22Rv1 (cell line): ENCODE measurements at regions not wholly inside any gene's neighbourhood (a gene's known extent, or its start where the extent isn't known, plus 50 kb on each side); places are given as distances from the start of the nearest gene placed in this dataset.

Source experiments
- H3K27ac ChIP-seq: fragments of 450-650 bp; 2 replicates; pipeline ENCODE4 v1.5.1; 2017
- ZFX ChIP-seq: fragments of 450-650 bp; IDR thresholded peaks from 2 replicates; pipeline ENCODE4 v1.6.1; 2017; ENCODE audit warnings: antibody characterized with exemption, borderline replicate concordance
- TF ChIP-seq, protein P1 (sequence below): fragments of 450-650 bp; IDR thresholded peaks from 2 replicates; pipeline ENCODE4 v1.5.1; 2017; ENCODE audit warnings: mild to moderate bottlenecking

DNA sequence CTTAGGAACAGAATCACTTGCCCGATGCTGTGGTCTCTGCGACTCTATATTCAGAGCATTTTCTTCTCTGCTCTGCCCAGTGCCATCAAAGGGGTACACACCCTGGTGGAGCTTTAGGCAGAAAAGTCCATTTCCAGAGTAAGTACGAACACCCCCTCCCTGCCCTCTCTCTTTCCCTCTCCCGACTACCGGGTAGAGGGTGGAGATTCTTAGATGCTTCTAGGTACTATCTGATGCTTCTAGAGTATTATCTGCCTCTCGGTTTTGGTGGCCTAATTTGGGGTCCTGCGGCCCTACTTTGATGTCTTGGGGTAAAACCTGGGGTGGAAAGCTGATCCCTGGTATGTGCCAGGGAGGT, 245.4 kb upstream of the SOX4 start:
- H3K27ac ChIP-seq, result no peak overlapping the region
- TF ChIP-seq, protein P1, sequence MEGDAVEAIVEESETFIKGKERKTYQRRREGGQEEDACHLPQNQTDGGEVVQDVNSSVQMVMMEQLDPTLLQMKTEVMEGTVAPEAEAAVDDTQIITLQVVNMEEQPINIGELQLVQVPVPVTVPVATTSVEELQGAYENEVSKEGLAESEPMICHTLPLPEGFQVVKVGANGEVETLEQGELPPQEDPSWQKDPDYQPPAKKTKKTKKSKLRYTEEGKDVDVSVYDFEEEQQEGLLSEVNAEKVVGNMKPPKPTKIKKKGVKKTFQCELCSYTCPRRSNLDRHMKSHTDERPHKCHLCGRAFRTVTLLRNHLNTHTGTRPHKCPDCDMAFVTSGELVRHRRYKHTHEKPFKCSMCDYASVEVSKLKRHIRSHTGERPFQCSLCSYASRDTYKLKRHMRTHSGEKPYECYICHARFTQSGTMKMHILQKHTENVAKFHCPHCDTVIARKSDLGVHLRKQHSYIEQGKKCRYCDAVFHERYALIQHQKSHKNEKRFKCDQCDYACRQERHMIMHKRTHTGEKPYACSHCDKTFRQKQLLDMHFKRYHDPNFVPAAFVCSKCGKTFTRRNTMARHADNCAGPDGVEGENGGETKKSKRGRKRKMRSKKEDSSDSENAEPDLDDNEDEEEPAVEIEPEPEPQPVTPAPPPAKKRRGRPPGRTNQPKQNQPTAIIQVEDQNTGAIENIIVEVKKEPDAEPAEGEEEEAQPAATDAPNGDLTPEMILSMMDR, result no peak
- no peak for TF ChIP-seq ZFX

DNA sequence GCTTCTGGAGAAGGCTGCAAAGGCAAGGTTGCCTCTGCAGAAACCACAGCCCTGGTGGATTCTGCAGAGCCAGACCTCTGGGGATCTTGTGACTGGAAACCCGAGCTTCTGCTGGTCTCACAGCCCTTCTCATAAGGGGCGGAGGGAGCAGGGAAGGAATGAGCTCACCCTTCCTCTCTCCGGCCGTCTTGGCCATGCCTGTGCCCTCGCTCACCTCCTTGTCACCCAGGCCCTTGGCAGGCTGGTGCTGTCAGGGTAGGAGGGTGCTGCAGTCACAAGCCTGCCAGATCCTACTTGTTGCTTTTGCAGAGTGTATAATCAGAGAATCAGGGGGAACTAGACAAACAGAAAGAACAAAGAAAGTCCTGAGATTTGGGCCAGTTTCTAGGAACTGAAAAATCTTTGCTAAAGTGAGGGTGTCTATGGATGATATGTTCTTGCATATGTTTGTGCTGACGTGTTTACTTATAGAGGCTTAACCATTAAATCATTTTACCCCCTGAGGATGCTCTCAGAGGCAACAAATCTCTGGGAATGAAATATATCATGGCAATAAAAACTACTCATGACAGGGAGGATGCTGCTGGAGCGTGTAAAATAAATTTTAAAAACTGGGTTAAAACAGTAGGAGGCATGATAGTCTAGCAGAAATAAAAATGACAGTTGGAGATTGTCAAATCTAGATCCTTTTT, 244.9 kb upstream of the SOX4 start:
- no peak overlapping the region for H3K27ac ChIP-seq
- TF ChIP-seq ZFX, result no peak
- TF ChIP-seq, protein P1, result no peak

DNA sequence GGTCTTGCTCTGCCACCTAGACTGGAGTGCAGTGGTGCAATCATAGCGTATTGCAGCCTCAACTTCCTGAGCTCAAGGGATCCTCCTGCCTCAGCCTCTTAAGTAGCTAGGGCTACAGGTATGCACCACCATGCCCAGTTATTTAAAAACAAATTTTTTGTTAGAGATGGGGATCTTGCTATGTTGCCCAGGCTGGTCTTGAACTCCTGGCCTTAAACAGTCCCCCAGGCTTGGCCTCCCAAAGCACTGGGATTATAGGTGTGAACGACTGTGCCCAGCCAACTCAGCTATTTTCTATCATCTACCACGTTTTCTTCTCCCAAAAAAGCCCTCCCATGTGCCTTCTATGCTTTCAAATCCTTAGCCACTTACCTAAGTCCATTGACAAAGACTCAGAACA, 243.7 kb upstream of the SOX4 start:
- H3K27ac ChIP-seq, result no peak overlapping the region
- TF ChIP-seq ZFX, result no peak

DNA sequence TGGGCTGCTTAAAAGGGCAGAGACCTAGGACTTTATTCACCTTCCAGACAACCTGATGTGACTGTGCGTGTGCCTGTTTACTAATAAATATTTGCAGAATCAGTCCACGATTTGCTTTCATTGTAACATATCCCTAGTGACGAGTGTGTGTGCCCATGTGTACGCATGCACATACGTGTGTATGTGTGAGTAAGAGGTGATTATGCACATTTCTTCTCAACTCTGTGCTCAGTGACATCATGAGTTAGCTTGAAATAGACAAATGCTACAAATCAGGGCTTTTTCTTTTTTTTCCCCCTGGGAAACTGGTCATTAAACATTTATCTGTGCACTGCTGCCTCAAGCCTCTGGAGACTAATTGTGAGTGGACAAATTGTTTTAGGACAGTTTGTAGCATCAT, 242.6 kb upstream of the SOX4 start:
- TF ChIP-seq, protein P1, result no peak
- TF ChIP-seq ZFX, result no peak
- peak overlapping the region; percentile 14; the same call in 1 of the 2 replicates for H3K27ac ChIP-seq

DNA sequence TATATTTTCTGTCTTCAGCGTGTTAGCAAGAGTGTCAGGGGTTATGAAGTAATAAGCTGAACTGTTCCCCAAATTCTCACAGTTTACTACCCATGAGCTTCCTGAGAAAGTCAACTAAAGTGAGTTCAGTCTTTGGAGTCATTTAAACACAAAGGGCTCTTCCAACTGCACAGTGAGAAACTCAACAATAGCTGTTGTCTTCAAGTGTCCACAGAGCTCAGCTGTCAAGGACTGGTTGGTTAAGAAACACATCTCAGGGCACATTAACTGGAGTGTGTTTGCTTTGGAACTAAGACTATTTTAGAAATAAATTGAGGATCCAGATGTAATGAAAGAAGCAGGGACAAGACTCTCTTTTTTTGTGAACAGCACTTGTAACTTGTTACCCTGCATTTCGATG, 241.4 kb upstream of the SOX4 start:
- no peak for TF ChIP-seq ZFX
- TF ChIP-seq, protein P1, result no peak
- no peak overlapping the region for H3K27ac ChIP-seq

DNA sequence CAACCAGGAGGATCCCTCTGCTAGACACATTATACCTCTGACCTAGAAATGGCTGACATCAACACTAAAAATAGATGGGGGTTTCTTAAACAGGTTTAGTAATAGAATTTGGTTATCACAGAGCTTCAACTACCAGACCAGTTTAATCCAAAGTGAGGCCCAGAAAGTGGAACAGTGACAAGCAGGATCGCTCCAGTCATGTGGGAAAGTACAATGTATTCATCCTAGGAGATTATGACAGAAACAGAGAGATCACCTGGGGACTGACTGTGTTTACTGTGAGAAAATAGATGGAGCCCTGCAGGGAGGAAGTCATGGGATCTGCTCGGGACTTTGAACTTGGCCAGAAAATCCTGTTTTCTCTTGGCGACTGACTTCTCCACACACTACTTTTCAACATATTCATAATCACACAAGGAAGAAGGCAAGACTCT, 238.7 kb upstream of the SOX4 start:
- H3K27ac ChIP-seq, result no peak overlapping the region
- no peak for TF ChIP-seq ZFX
- TF ChIP-seq, protein P1, result no peak

DNA sequence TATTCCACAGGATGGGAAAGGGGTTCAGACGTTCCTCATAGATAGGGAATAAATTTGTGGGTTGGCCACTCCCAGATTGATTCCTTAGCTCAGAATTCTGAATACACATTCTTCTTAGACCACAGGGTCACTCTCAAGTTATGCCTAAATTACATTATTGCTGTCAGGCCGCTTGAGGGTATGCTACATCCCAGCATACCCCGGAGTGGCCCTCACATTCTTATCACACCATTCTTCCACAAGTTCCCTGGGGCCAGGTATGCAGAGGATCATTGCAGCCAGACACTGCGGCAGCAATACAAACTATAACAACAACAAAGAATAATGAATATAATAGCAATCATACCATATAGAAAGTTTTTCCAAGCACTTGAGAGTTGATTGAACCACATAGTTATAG, 237.9 kb upstream of the SOX4 start:
- no peak overlapping the region for H3K27ac ChIP-seq
- no peak for TF ChIP-seq ZFX
- TF ChIP-seq, protein P1, result no peak

DNA sequence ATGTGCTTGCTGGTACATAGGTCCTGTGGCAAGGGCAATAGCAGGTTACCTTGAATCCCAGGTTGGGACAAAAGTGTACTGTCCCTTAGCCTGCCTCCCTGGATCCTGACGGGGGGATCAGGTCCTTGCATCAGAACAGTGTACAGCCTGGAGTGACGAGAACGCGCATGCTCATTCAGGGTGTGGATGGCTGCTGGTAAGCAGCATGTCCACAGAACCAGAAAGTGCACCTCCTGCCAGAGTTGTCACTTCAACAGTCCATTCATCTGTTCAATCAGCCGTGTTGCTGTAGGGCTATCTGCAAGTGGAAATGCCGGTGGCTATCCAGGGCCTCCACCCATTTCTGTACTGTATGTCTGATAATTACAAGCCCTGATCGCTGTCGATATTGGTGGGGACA, 236.3 kb upstream of the SOX4 start:
- TF ChIP-seq, protein P1, result no peak
- no peak for TF ChIP-seq ZFX
- no peak overlapping the region for H3K27ac ChIP-seq
